HG03039 (cell line): ENCODE measurements at regions not wholly inside any gene's neighbourhood (a gene's known extent, or its start where the extent isn't known, plus 50 kb on each side); places are given as distances from the start of the nearest gene placed in this dataset.
"Not testable (repeated sequence)": the region's sequence is repeated elsewhere in the genome, so short reads cannot be mapped to it uniquely, and the experiment has no call there.

Experiments used
- ATAC-seq: cut with Tn5 transposase; IDR thresholded peaks from one replicate; pipeline ENCODE4 v1.9.1; 2021; ENCODE audit warnings: mild to moderate bottlenecking, moderate library complexity; ENCODE audit not compliant: unreplicated experiment

DNA sequence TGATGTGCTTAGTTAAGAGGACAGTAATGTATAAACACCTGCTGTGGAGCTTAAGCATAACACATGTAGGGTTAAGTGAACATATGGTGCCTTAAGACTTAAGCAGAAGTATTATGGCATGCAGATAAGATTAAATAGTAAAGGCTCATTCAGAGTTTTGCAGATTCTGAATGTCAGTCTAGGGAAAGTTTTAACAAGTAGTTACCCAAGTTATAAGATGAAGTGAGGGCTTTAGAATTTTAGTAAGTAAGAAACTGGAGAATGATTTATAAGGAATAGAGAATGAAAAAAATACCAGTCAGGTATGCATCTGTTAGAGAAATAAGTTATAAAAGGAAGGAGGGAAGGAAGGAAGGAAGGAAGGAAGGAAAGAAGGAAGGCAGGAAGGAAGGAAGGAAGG lies 902.1 kb downstream of the TRAM1L1 start:
- ATAC-seq = no peak

DNA sequence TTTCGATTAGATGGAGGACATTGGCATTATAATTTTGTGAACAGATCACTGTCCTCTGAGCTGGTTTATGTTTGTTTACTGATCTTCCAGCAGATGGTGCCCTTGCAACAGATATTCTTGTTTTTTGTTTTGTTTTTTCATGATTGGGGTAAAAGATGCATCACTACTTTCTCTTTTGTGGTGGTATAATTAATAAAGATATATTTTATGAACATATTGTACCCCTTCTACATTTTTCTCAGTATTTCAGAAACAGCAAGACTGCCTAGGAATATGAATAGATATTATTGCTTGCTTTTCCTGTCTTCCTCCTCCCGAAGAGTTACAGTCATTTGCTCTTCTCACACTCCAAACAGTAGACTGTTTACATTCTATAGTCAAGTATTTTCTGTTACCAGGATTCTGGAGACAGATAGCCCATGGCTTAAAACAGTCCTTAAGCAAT lies 905.2 kb downstream of the TRAM1L1 start:
- ATAC-seq = no peak

DNA sequence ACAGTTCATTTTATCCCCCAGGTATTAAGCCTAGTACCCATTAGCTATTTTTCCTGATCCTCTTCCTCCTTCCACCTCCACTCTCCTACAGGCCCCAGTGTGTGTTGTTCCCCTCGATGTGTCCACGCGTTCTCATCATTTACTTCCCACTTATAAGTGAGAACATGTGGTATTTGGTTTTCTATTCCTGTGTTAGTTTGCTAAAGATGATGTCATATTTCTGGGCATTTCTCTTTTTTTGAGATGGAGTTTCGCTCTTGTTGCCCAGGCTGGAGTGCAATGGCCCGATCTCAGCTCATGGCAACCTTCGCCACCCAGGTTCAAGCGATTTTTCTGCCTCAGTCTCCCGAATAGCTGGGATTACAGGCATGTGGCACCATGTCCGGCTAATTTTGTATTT lies 934.0 kb downstream of the TRAM1L1 start:
- not testable (repeated sequence) for ATAC-seq

DNA sequence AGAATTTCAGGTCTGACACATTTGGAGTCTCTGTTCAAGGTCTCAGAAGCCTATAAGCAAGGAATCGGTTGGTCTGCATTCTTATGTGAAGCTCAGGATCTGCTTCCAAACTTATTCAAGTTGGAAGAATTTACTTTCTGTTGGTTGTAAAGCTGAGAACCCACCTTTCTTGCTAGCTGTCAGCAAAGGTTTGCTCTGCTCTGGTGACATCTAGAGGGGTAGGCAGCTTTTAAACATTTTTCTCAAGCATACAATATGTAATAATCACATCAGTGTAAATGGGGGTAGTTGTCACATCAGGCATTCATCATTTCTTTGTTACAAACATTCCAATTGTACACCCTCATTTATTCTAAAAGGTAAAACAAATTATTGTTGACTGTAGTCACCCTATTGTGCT lies 935.2 kb downstream of the TRAM1L1 start:
- no peak for ATAC-seq

DNA sequence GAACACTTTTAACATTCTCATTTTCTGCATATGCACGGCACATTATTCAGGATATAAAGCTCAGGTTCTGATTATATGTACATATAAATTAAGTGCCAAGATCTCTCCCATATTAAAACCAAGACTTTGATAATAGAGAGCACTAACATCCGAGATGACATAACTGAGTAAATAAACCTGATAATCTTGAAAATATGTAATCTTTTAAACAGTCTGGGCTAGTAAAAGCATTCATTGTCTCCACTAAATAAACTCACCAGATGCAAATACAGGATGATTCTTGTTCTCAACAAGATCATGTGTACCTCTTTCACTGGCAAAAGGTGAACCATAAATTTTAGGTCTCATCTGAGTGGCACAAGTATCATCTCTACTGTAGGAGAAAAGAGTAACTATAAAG lies 942.2 kb downstream of the TRAM1L1 start:
- ATAC-seq = no peak

DNA sequence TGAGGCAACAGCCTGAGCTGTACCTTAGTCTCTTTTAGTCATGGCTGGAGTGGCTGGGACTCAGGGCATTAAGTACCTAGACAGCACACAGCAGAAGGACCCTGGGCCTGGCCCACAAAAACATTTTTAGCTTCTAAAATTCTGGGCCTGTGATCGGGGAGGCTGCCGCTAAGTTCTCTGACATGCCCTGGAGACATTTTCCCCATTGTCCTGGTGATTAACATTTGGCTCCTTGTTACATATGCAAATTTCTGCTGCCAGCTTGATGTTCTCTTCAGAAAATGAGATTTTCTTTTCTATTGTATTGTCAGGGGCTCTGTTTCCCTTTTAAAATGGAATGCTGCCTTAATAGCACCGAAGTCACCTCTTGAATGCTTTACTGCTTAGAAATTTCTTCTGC lies 952.4 kb downstream of the TRAM1L1 start:
- ATAC-seq = no peak

DNA sequence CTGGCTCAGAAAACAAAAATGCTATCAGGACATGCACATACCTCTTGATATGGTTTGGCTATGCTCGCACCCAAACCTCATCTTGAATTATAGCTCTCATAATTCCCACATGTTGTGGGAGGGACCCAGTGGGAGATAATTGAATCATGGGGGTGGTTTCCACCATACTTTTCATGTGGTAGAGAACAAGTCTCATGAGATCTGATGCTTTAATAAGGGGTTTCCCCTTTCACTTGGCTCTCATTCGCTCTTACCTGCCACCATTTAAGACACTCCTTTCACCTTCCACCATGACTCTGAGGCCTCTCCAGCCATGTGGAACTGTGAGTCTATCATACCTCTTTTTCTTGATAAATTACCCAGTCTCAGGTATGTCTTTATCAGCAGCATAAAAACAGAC lies 958.6 kb downstream of the TRAM1L1 start:
- no peak for ATAC-seq

DNA sequence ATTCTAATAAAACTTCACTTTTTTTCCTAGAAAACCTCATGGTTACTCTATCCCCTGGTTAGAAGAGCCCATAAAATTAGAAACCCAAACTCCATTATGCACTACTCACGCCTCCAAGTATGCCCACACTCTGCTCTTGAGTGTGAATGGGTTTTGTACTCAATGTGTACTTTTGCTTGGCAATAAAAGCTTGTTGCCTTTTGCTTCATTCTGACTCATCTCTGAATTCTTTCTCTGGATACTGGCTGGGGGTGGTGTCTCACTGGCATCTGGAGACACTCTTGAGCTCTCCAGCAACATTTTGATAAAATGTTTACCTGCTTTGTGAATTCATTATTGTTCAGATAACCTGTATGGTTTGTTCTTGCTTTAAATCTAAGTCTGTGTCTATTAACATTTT lies 963.3 kb downstream of the TRAM1L1 start:
- ATAC-seq = no peak

DNA sequence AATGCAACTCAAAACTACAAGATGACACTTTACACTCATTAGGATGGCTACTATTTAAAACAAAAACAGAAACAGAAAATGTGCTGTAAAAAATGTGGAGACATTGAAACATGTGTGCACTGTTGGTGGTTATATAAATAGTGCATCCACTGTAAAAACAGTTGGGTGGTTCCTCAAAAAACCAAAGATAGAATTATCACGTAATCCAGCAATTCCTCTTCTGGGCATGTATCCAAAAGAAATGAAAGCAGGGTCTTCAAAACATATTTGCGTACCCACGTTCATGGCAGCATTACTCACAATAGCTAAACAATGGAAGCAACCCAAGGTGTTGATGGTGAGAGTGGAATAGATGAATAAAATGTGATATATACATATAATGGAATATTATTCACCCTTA lies 967.2 kb downstream of the TRAM1L1 start:
- ATAC-seq = no peak

DNA sequence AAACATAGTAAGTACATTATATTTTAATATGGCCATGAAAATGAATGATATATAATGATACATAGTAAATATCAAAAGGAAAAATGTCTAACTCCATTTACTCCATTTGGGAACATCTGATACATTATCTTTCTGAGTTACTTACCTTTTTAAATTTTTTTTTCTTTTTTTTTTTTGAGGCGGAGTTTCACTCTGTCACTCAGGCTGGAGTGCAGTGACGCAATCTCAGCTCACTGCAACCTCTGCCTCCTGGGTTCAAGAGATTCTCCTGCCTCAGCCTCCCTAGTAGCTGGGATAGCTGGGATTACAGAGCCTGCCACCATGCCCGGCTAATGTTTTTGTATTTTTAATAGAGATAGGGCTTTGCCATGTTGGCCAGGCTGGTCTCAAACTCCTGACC lies 972.5 kb downstream of the TRAM1L1 start:
- ATAC-seq = not testable (repeated sequence)

DNA sequence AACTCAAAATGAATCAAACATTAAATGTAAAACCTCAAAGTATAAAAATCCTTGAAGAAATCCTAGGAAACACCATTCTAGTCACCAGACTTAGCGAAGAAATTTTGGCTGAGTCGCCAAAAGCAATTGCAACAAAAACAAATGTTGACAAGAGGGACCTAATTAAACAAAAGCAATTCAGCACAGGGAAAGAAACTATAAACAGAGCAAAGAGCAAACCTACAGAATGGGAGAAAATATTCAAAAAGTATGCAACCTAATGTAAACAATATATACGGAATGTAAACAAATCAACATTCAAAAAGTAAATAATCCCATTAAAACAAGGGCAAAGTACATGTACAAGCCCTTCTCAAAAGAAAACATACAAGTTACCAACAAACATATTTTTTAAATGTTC lies 974.7 kb downstream of the TRAM1L1 start:
- ATAC-seq = no peak

DNA sequence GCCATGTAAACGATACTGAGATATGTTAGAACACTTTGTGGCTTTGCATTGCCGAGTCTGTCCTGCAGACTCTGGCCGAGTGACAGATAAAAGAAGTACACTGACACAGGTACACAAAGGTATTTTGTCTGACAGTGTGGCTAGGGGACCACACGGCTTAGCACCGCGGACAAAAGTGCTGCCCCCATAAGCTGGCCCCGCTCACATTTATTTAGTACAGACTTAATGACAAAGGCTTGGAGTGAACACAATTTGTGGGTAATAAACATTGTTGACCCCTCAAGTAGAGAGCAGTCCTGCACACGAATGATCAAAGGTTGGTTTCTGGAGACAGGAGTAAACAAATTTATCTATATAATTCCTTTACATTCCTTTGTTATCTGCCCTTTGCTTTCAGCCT lies 976.8 kb downstream of the TRAM1L1 start:
- no peak for ATAC-seq

DNA sequence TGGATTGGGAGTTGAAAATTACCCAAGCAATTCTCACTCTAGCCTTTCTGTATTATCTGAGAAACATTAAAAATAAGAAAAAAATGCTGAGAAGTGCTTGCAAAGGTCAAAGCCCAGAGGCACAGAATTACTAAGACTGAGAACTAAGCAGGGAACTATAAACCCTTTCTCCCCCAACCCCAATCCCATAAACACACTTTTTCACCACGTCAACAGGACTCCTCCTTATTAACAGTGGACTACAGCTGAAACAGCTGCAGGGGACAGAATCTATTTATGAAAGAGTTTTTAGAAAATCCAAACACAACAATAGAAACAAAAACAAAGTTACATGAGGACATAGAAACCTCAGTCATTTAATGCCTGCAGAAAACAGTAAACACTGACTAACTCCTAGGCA lies 984.1 kb downstream of the TRAM1L1 start:
- no peak for ATAC-seq

DNA sequence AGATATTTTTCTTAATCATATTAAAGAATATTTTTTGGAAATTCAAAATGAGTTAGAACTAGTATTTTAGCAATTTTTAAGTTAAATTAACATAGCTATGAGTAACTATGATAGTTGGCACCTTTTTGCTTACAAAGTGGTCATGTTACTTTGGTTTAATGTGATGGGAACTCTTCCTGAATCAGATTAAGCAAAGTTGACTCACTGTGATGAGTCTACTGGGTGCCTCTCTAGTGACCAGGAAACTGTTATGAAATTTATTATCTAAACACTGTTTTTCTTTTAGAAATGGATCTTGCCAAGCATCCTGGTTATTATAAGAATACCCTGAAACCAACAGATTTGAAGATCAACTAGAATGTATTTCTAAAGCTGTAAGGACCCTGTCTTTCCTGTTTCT lies 985.8 kb downstream of the TRAM1L1 start:
- ATAC-seq = no peak

DNA sequence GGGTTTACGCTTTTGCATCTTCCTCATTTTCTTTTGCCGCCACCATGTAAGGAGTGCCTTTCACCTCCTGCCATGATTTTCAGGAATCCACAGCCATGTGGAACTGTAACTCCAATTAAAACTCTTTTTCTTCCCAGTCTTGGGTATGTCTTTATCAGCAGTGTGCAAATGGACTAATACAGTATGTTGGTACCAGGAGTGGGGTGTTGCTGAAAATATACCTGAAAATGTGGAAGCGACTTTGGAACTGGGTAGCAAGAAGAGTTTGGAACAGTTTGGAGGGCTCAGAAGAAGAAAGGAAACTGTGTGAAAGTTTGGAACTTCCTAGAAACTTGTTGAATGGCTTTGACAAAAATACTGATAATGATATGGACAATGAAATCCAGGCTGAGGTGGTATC lies 983.9 kb upstream of the NDST4 start:
- not testable (repeated sequence) for ATAC-seq

DNA sequence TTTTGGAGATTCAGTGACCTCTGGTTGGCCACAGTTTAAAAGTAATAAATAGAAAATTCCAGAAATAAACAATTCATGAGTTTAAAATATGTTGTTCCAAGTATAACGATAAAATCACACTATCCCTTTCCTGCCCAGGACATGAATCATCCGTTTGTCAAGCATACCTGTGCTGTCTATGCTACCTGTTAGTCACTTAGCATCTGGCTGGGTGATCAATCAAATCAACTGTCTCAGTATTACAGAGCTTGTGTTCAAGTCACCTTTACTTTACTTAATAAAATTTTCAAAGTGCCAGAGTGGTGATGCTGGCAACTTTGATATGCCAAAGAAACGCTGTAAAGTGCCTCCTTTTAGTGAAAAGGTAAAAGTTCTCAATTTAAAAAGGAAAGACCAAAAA lies 979.5 kb upstream of the NDST4 start:
- no peak for ATAC-seq

DNA sequence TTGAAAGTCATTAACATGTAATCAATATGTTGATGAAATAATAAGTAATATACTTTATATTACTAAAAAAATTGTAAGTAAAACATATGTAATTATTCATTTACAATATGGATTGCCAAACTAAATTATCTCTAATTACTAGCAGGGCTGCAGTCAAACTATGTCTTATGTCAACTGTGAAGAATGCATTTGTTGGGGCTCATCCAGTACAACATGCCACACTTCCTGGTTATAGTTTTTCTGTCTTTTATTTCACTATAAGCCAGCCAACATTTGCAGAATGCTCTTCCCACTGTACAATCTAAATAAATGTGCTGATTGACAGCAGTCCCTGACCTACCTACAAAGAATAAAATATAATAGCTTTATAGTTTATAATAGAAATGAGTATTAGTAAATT lies 975.4 kb upstream of the NDST4 start:
- ATAC-seq = no peak

DNA sequence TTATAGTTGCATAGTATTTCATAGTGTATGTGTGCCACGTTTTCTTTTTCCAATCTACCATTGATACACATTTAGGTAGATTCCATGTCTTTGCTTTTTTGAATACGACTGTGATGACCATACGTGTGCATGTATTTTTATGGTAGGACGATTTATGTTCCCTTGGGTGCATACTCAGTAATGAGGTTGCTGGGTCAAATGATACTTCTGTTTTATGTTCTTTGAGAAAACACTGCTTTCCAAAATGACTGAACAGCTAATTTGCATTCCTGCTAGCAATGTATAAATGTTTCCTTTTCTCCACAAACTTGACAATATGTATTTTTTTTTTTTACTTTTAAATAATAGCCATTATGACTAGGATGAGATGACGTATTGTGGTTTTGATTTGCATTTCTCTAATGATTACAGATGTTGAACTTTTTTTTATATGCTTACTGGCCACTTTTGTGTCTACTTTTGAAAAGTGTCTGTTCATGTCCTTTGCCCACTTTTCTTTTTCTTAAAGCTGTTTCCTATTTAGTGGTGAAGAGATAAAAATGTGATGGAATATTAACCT lies 969.5 kb upstream of the NDST4 start:
- no peak for ATAC-seq

DNA sequence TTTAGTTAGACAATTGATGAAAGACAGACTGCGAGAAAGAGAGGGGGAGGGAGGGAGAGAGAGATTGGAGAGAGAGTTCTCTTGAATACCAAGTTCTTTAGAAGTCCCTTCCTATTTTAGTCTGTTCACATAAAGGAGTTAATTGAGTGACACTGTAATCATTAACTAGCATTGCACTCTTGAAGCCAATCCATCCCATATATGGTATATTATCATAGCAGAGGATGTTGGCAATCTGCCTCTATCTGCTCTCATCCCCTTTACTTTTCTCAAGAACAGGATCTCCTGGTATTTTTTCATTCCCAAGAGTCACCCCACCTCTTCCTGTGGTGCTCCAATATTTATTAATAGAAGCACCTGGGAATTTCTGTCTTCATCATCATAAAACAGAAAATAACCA lies 959.6 kb upstream of the NDST4 start:
- ATAC-seq = no peak

DNA sequence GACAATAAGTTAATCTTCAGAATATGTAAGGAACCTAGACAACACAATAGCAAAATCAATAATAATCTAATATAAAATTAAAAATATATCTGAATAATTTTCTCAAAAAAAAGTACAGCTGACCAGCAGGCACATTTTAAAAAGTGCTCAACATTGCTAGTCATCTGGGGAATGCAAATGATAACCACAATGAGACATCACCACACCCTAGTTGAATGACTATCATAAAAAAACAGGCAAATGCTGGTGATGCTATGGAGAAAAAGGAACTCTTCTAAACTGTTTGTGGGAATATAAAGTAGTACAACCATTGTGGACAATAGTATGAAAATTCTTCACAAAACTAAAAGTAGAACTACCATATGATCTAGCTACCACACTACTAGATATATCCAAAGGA lies 956.9 kb upstream of the NDST4 start:
- no peak for ATAC-seq

DNA sequence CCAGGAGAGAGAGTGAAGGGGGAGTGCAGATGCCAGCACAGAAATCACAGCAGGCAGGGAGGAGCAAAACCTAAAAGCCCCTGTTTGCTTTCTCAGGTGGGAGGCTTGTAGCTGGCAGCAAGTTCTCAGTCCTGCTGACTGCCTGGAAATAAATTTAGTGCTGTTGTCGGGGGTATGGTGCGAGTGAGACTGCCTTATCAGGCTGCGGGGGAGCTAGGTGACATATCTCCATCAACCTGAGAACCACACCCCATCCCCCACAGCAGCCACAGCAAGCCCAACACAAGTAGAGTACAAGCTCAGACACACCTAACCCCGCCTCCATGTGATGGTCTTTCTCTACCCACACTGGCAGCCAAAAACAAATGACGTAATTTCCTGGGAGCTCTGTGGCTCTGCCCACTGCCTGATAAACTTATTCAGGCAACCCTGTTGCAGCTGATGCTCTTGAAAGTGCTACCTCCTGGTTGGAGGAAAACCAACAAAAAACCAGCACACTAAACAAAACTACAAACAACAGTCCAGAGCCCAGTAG lies 953.4 kb upstream of the NDST4 start:
- no peak for ATAC-seq

DNA sequence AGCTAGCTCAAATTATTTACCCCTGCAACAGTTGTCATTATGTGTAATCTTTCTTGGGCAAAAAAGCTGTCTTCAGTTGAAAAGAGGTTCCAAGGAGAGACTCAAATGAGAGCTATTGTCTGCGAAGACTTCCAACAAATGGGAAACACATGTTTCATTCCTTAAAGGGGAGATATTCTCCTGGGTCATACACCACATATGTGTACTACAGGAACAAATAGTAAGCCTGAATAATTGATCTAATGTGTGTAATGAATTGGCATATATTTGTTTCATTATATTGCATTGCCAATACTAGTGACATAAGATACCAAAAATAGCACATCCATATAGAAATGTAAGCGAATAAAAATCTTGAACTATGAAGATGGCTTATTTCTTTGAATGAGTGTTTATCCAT lies 950.9 kb upstream of the NDST4 start:
- ATAC-seq = no peak

DNA sequence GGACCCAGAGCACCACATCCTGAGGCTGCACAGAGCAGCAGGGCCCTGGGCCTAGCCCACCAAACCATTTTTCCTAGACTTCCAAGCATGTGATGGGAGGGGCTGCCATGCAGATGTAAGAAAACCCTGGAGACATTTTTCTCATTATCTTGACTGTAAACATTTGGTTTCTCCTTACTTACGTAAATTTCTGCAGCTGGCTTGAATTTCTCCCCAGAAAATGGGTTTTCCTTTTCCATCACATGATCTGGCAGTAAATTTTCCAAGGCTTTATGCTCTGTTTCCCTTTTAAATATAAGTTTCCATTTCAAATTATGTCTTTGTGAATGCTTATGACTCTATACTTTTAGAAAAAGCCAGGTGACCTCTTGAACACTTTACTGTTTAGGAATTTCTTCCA lies 945.9 kb upstream of the NDST4 start:
- ATAC-seq = no peak
